Fibroblast of skin of back (primary cell): ENCODE measurements at regions not wholly inside any gene's neighbourhood (a gene's known extent, or its start where the extent isn't known, plus 50 kb on each side); places are given as distances from the start of the nearest gene placed in this dataset.
A peak's percentile ranks its signal among the peaks of the same experiment; 100 is the strongest.
"Not testable (repeated sequence)": the region's sequence is repeated elsewhere in the genome, so short reads cannot be mapped to it uniquely, and the experiment has no call there.

Source experiments
- DNase-seq: peaks from one replicate; pipeline ENCODE4 v3.0.0-alpha.2; 2013

DNA sequence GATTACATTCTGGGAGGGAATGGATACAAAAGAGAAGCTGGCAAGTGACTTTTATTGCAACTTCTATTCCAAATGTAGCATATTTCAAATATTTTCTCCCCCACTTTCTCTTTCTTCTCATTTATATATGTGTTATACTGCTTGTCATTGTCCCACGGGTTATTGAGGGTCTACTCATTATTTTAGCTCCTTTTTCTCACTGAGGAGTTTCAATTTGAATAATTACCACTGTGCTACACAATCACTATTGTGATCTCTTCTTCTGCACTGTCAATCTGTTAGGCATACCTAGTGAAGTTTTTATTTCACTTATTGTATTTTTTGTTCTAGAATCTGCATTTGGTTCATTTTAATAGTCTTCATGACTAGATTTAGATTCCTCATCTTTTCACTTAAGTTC lies 339.7 kb downstream of the PTPRC start:
- DNase-seq, result no peak

DNA sequence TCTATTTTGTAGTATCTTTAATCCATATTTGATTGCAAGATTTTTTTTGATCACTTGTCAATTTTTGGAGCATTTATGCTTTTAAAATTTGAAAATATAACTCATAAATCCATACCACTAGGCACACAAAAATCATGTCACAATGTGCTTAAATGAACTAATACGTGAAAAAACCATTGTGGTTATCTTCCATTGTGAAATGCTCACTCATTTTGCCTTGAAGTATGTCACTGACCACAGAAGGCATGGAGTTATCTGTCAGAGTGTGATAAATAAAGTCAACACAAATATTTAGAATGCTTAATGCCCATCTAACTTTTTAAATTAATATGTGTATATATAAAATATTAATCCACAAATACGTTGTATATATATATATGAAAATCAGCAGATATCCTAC lies 347.2 kb downstream of the PTPRC start:
- DNase-seq, result no peak

DNA sequence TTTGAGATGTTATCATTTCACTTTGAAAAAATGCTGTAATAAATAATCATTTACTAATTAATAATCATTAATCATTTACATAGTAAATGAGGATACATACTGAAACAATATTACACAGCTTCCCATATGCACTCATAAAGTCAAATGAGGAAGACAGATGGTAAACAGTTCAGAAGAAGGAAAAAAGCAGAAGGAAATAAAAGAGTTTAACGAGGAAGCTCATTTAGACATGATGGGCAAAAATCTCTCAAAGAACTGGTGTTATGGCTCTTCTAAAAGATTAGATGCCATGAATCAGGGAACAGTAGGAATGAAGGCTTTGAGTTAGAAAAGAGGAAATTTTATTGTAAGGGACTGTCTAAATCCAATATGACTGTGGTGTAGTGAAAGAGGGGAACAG lies 347.6 kb downstream of the PTPRC start:
- DNase-seq, result no peak

DNA sequence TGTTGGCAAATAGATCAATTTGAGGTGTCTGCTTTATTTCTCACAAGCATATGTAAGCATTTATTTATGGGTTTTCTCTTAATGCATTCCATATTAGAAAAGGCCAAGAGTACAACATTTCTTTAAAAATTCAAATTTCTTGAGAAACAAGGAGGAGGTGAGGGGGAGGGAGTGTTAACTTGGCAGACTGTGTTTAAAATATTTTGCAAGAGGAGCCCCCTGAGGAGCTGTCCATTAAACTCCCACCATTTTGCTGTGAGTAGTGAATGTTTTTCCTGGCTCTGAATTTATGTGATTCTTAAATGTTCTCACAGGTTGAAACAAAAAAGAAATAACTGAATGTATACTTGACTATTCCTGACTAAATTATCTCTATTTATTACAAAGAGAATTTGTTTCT lies 363.8 kb downstream of the PTPRC start:
- DNase-seq, result no peak

DNA sequence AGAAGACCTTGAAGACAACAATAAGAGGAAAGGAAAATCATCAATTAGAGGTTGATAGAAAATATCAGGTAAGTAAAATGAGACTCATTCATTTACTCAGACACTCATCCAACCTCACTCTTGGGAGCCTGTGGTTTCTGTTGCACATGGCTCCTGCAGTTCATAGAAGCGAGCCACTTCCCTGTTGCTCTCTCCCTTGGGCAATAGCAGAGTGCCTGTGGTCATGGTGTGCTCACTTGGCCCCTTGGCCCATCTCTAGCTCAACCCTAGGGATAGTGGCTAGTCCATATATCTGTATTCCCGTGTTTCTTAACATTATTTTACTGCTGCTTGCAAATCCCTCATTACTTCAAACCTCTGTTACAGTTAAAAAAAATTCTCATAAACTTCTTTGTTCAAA lies 368.6 kb downstream of the PTPRC start:
- no peak for DNase-seq

DNA sequence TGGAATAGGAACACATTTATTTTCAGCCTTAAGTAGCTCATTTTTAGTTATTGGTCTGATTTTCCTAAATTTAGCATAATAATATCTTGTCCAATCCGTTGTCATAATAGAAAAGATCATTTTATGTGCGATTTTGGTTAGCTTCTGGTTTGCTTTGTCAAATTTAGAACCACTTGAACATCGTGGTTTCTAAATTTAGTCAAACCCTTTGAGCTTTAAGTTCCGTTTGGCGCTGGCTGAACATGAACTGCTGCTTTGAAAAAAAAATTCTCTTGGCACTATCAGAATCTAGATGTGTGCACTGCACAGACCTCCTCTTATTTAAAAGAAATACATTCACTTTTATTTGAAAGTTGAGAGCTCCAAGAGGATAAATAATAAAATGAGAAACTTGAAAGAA lies 370.6 kb downstream of the PTPRC start:
- DNase-seq, result no peak

DNA sequence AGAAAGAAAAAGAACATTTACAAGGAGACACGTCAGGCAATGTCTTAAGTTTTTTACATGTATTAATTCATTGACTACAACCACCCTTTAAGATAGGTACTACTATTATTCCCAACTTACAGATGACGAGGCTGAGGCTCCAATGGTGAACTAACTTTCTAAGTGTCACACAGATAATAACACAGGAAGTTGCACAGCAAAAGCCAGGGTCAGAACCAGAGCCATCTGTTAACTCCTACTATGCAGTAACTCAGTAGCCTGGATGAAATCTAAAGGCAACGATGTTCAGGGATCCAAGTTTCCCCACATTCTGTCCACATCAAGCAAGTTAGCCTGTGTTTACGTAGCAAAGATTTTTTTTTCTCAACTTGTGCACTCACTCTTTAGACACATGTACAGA lies 371.7 kb downstream of the PTPRC start:
- no peak for DNase-seq

DNA sequence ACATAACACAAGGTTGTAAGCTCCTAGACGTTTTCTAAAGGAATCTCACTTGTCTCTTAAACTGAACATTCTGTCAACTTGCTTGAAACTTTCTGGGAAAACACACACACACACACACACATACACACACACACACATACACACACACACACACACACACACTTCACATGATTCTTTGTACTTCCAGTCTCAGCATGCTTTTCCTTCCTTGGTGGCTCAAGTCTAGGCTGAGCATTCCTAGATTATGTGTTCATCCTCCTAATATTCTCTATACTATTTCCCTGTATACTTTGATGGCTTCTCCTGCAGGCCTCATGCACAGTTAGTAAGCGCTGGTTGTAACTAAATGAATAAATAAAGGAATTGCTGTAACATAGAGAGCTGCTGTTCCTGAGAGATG lies 372.1 kb downstream of the PTPRC start:
- DNase-seq, result peak; percentile 64

DNA sequence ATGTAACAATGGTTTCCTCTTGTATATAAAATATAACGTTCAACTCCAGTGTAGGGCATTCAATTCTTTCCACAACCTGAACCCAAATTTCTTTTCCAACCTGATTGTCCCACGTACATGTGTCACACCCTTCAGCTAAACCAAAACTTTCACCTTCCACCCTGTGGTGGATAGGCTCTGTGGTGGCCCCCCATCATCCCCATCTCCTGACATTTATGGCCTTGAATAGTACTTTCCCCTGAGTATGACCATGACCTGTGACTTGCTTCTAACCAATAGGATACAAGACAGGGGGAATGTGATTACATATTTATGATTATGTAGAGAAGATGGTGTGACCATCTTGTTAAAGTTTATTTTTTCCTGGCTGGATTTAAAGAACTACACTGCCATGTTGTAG lies 377.0 kb downstream of the PTPRC start:
- DNase-seq, result no peak

DNA sequence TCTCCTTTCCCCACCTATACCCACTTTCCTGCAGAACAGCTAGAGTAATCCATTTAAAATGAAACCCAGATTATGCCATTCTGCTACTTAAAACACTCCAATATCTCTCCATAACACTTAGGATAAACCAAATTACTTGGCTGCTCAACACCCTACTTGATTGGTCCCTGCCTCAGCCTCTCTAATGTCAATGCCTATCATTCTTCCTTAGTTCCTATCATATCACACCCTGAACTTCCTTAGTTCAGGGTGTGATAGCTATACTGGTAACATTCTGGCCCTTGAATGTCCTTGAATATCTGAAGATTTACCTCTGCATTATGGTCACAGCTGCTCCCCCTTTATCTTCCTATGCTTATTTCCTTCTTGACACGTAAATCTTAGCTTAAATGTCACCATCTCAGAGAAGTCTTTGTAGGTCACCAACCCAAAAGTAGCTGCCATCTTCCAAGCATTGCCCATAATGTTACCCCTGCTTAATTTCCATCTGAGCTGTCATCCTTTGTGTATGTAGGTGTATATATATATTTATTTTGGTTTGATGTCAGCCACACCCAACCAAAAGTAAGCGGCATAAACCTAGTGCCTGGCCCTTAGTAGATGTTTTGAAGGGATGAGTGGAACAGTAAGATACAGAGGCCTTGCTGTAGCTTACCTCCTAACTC lies 379.8 kb downstream of the PTPRC start:
- no peak for DNase-seq

DNA sequence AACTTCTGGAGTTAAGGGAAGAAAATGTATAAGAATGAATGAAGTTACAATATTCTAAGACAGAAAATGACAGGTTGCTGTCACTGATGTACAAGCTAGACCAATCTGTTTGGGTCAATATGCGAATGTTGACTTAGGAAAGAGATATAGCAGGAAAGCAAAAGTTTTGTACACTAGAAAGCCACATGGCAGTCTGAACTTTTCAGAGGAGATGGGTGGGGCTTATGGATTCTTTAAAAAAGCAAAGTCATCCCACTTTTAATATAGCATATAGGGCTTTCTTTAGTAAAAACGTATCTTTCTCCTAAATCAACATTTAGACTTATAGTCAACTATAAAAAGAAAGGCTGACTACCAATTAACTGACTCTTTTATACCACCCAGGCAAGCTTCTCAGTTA lies 381.2 kb downstream of the PTPRC start:
- DNase-seq, result no peak

DNA sequence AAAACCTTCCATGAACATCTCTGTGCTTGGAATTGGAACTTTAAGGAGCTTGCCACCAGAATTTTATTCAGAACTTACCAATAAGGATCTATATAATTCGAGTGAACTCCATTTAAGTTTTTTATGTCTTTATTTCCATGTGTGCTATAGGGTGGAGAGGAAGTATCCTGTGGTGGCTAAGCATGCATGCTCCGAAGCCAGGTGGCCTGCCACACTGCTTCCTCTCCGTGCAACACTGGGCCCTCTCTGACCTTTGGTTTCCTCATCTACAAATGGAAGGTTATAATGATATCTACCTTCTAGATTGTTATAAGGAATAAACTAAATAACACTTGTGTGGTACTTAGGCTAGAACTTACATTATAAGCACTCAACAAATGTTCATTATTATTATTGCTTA lies 382.1 kb downstream of the PTPRC start:
- no peak for DNase-seq

DNA sequence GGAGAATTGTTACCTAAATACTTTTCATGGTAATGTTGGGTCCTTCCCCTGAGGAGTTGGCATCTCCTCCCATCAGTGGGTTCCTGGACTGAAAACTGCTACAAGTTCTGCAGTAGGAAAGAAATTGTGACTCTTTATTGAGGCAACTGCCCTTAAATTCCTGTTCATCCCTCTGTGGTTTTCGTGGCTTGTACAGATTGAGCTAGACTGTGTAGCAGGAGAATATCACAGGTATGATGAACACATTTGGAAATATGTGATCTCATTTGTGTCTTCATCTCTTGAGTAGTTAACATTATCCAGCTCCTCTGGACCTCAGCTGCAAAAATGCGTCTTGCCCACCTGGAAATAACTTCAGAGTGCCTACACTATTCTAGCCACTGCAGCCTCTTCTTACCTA lies 390.6 kb downstream of the PTPRC start:
- DNase-seq, result peak; percentile 30

DNA sequence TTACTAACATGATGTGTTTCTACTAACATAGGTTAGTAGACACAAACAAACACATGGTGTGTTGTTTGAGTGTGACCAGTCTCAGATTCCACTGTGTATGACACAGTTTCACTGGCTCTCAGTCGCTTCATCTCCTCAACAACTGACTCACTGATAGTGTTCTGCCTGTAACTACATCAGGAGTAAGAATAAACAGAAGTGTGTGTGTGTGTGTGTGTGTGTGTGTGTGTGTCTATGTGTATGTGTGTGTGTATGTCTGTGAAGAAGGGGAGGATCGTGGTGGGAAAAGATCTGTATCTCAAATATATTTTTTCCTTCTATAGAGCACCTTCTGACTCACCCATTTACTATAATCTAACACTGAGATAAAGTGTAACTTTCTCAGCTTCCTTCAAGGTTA lies 391.0 kb downstream of the PTPRC start:
- peak; percentile 48 for DNase-seq

DNA sequence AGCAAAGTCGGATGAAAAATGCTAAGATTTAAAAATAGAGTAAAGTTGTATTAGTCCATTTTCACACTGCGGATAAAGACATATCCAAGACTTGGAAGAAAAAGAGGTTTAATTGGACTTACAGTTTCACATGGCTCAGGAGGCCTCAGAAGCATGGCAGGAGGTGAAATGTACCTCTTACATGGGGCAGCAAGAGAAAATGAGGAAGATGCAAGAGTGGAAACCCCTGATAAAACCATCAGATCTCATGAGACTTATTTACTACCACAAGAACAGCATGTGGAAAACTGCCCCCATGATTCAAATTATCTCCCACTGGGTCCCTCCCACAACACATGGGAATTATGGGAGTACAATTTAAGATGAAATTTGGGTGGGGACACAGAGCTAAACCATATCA lies 391.7 kb downstream of the PTPRC start:
- DNase-seq, result not testable (repeated sequence)

DNA sequence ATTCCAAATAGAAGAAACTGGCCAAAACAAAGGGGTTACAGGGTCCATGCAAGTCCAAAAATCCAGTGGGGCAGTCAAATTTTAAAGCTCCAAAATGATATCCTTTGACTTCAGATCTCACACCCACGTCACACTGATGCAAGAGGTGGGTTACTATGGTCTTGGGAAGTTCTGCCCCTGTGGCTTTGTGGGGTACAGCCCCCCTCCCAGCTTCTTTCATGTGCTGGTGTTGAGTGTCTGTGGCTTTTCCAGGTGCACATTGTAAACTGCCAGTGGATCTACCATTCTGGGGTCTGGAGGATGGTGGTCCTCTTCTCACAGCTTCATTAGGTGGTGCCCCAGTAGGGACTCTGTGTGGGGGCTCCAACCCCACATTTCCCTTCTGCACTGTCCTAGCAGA lies 392.3 kb downstream of the PTPRC start:
- not testable (repeated sequence) for DNase-seq

DNA sequence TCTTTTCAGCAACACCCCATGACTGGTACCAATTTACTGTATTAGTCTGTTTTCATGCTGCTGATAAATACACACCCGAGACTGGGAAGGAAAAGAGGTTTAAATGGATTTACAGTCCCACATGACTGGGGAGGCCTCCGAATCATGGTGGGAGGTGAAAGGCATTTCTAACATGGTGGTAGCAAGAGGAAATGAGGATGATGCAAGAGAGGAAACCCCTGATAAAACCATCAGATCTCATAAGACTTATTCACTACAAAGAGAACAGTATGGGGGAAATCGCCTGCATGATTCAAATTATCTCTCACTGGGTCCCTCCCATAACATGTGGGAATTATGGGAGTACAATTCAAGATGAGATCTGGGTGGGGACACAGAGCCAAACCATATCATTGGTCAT lies 393.6 kb downstream of the PTPRC start:
- DNase-seq, result not testable (repeated sequence)

DNA sequence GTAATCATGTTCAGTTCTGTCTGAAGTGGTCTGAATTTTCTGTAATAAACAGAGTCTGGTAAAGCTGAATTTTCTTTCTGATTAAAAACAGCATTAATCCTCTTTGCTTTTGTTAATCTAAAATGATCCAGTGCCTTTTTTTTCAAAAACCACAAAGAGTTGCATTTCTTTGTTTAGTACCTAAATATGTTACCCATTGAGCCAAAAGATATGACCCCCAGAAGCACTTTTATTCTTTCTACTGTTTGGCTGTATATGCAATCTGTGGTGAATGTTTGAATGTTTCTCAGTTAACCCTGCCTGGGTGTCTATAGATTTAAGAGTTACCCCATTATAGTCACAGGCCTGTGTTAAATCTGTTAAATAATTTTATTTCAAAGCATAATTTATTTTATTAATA lies 394.8 kb downstream of the PTPRC start:
- DNase-seq, result no peak

DNA sequence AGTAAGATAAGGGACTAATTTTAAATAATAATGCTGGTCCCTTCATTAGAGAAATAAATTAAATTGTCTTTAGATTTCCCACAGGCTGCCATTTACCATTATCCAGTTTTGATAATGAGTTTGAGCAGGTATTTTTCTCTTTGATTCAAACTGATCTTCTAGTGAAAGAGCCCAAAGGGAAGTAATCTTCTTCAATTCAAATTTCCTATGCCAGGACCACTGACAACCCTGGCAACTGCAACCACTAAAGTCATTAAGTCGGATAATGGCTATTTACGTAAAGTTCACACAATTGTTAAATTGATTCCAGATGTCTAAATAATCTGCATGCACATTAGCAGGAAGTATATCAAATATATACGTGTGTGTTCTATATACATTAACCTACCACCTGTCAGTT lies 399.3 kb downstream of the PTPRC start:
- DNase-seq, result no peak

DNA sequence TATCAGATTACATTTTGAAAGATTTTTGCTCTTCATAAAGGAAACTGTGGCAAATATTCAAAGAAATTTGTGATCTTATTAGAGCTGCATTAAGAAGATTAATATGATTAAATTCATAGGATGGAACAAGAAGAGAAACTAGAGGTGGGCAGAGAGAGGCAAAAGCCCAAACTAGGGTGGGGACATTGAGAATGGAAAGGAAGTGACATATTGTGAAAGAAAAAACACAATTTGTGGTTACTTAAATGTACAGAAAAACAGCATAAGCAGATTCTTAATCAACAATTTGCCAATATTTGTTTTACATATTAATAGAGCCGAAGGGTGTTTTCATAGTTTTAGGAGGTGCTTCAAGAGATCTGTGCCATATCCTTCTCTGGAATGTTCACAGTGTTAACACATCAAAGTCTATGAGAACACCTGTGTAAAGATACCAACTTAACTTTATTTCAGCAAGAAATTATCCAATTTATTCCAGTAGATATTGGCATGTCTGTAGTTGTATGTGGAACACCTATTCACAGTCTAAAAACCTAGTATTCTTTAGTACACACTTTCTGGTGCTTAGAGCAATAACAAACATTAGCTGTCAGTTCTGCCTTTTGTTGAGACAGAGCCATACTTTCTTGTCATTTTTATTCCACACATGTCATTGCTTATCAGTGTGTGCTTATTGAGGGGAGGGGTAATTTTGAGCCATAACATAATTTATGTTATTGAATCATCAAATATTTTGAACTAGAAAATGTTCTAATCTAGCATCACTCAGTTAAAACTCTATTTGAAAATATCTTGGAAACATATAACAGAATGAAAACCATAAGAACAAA lies 401.5 kb downstream of the PTPRC start:
- no peak for DNase-seq

DNA sequence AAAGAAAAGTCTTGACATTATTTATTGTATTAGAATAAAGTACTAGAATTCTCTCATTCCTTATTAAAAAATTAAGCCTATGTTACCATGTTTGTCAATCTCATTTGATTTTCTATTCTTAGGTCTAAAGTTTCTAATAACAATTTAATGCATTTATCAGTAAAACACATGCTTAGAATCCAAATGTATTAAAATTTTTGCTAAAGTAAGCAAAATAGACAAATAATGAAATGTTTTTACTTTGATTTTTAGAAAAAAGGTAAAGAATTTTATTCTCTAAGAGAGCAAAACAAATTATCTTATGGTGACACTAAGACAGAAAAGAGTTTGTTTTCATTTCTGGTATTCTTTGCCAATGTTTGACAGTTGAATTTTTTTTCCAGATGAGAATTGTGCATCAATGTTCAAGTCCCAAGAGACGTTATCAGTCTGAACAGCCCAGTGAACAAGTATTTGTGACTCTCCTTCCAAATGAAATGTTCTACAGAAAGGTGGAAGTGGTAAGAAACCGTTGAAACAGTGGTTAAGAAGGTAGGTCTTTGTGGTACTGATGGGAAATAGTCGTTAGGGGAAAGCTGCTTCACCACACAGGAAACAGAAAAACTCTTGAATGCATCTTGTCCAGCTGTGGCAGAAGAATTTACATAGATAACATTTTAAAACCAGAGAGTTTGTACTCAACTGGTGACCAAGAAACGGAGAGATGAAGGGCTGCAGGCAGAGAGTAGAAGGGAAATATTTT lies 402.5 kb downstream of the PTPRC start:
- no peak for DNase-seq

DNA sequence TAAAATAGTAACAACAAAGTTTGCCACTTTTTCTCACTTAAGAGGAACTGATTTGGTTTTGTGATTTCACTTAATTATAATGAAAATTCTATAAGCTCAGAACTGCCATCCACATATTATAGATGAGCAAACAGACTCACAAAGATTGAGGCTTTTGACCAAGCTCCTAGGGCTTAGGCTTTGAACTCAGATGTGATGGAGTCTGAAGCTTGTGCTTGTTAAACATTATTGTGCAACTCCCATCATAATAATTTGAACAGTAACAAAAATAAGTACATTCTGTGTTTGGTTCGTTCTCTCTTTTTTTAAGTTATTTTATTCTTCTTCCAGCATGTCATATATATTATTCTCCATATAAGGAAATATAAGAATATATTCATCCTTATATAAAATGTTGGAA lies 403.4 kb downstream of the PTPRC start:
- no peak for DNase-seq

DNA sequence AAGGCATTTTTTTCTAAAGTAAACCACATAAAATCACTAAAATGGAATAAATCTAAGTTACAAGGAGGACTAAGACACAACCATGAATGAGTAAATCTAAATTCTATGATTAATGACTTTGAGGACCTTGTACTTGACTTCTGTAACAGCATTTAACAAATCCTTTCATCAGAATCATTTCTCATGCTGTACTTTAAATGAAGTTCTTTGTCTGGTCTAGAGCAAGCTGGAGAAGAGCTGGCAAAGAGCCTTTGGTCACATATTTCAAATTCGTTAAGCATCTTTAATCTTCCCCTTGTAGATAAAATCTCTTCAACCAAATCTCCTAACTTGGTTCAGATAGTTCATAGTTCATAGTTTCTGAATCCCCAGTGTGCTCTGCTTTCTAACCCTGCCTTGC lies 405.4 kb downstream of the PTPRC start:
- DNase-seq, result no peak

DNA sequence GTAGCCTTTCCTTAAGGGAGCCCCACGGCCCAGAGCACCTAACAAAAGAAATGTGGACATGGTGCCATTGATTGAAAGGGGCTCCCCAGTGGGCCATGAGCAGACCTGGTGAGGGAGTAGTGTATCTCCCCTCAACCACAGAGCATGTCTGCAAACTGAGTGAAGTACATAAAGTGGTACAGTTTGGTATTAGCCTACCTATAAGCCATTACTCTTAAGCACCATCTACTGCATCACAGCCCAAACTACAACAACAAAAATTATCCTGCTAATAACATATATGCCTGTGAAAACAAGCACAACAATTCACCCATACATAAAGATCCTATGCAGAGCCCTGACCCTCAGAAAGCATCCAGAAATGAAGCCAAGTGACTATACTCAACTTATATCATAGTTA lies 407.8 kb downstream of the PTPRC start:
- DNase-seq, result no peak
